Naive thymus-derived CD8-positive, alpha-beta T cell (primary cell): ENCODE measurements at regions not wholly inside any gene's neighbourhood (a gene's known extent, or its start where the extent isn't known, plus 50 kb on each side); places are given as distances from the start of the nearest gene placed in this dataset.
A peak's percentile ranks its signal among the peaks of the same experiment; 100 is the strongest.

Source experiments
- ATAC-seq, 2 donors: fragments of 150-1000 bp; cut with Tn5 transposase in 1 of 2; sonication (Bioruptor Pico), chemical (Tn5 transposase) in 1 of 2; 1 replicate in 1 of 2; 2 replicates in 1 of 2; pipeline ENCODE4 v1.10.0; 2021; ENCODE audit warnings: mild to moderate bottlenecking in 2 of 2, moderate library complexity in 2 of 2
- POLR2A ChIA-PET: fragments of 350-600 bp; sonication (Branson Sonifier 250); formaldehyde crosslinking; loops from one replicate; lab custom pipeline; 2021; ENCODE audit warnings: antibody characterized with exemption; lab: Charles Lee
- DNase-seq, 10 donors: peaks; one replicate each; pipeline versions ENCODE4 v3.0.0 to v3.0.0-alpha.2; 2020 to 2022
- H3K27ac Mint-ChIP-seq, 10 donors: one replicate each; pipeline ENCODE4 v1.8.0; 2020 to 2022; ENCODE audit warnings: mild to moderate bottlenecking in 10 of 10, mixed read lengths in 10 of 10, moderate library complexity in 4 of 10, inconsistent platforms in 1 of 10
- H3K27me3 Mint-ChIP-seq, 5 donors: one replicate each; pipeline ENCODE4 v1.8.0; 2021 to 2022; ENCODE audit warnings: mixed read lengths in 5 of 5
- H3K36me3 Mint-ChIP-seq, 3 donors: one replicate each; pipeline ENCODE4 v1.8.0; 2020 to 2022; ENCODE audit warnings: mixed read lengths in 3 of 3, mild to moderate bottlenecking in 2 of 3, inconsistent platforms in 1 of 3
- H3K4me1 Mint-ChIP-seq, 4 donors: one replicate each; pipeline ENCODE4 v1.8.0; 2021 to 2022; ENCODE audit warnings: mixed read lengths in 4 of 4
- H3K4me3 Mint-ChIP-seq, 10 donors: one replicate each; pipeline ENCODE4 v1.8.0; 2020 to 2022; ENCODE audit warnings: mild to moderate bottlenecking in 10 of 10, mixed read lengths in 10 of 10, moderate library complexity in 6 of 10, inconsistent platforms in 1 of 10
- H3K9me3 Mint-ChIP-seq, 9 donors: one replicate each; pipeline ENCODE4 v1.8.0; 2020 to 2022; ENCODE audit warnings: mixed read lengths in 9 of 9, mild to moderate bottlenecking in 3 of 9, inconsistent platforms in 1 of 9, moderate library complexity in 1 of 9

GRCh38 chr9:7392148-7392547, 407.4 kb downstream of the DMAC1 start:
- no peaks in the 10 kb centered on the region for H3K4me1 Mint-ChIP-seq
- H3K36me3 Mint-ChIP-seq: no peaks in the 10 kb centered on the region
- DNase-seq: no peak
- no peak overlapping the region for H3K27ac Mint-ChIP-seq
- POLR2A ChIA-PET: no interaction called here
- ATAC-seq: no peak
- peaks cover 0 to 9% (median 3%) of the 10 kb centered on the region in 5 donors for H3K27me3 Mint-ChIP-seq
- no peaks in the 10 kb centered on the region for H3K9me3 Mint-ChIP-seq
- no peak overlapping the region for H3K4me3 Mint-ChIP-seq

- DNase-seq: no peak
These were observed 410.8 kb downstream of the DMAC1 start for GRCh38 chr9:7388755-7389154.

GRCh38 chr9:7387840-7388239, 411.7 kb downstream of the DMAC1 start:
- ATAC-seq (no peak), DNase-seq (no peak)
- Mint-ChIP-seq H3K27ac (no peak overlapping the region), H3K27me3 (peaks cover 0 to 10% (median 4%) of the 10 kb centered on the region in 5 donors), H3K9me3 (no peaks in the 10 kb centered on the region), H3K4me3 (no peak overlapping the region), H3K4me1 (no peaks in the 10 kb centered on the region), H3K36me3 (no peaks in the 10 kb centered on the region)
- POLR2A ChIA-PET: no interaction called here

More at GRCh38 chr9:7388755-7389154, 410.8 kb downstream of the DMAC1 start:
- Mint-ChIP-seq H3K4me1 (no peaks in the 10 kb centered on the region), H3K27me3 (peaks cover 0 to 10% (median 5%) of the 10 kb centered on the region in 5 donors), H3K36me3 (no peaks in the 10 kb centered on the region), H3K9me3 (no peaks in the 10 kb centered on the region), H3K27ac (no peak overlapping the region), H3K4me3 (no peak overlapping the region)
- POLR2A ChIA-PET: no interaction called here
- ATAC-seq: no peak

GRCh38 chr9:7382304-7382703, 417.3 kb downstream of the DMAC1 start:
- POLR2A ChIA-PET: no interaction called here
- no peaks in the 10 kb centered on the region for H3K9me3 Mint-ChIP-seq
- ATAC-seq: no peak
- no peaks in the 10 kb centered on the region for H3K4me1 Mint-ChIP-seq
- no peak overlapping the region for H3K4me3 Mint-ChIP-seq
- H3K36me3 Mint-ChIP-seq: no peaks in the 10 kb centered on the region
- DNase-seq: no peak
- no peak overlapping the region for H3K27ac Mint-ChIP-seq
- H3K27me3 Mint-ChIP-seq: peaks cover 0 to 18% (median 2%) of the 10 kb centered on the region in 5 donors

GRCh38 chr9:7377489-7377888, 422.1 kb downstream of the DMAC1 start:
- Mint-ChIP-seq H3K4me1 (no peaks in the 10 kb centered on the region), H3K27me3 (peaks cover 0 to 16% (median 2%) of the 10 kb centered on the region in 5 donors), H3K27ac (no peak overlapping the region), H3K36me3 (no peaks in the 10 kb centered on the region), H3K4me3 (no peak overlapping the region), H3K9me3 (no peaks in the 10 kb centered on the region)
- POLR2A ChIA-PET: no interaction called here
- DNase-seq (no peak), ATAC-seq (no peak)

- Mint-ChIP-seq H3K27ac (no peak overlapping the region), H3K36me3 (no peaks in the 10 kb centered on the region), H3K4me3 (no peak overlapping the region), H3K27me3 (peaks cover 0 to 16% (median 2%) of the 10 kb centered on the region in 5 donors), H3K9me3 (no peaks in the 10 kb centered on the region), H3K4me1 (no peaks in the 10 kb centered on the region)
- ATAC-seq (no peak), DNase-seq (no peak)
- POLR2A ChIA-PET: no interaction called here
These were observed 422.7 kb downstream of the DMAC1 start for GRCh38 chr9:7376833-7377232.

GRCh38 chr9:7376213-7376612, 423.4 kb downstream of the DMAC1 start:
- H3K27ac Mint-ChIP-seq: no peak overlapping the region
- no peak for DNase-seq
- H3K4me3 Mint-ChIP-seq: no peak overlapping the region
- no peaks in the 10 kb centered on the region for H3K4me1 Mint-ChIP-seq
- POLR2A ChIA-PET: no interaction called here
- ATAC-seq: no peak
- no peaks in the 10 kb centered on the region for H3K9me3 Mint-ChIP-seq
- H3K27me3 Mint-ChIP-seq: peaks cover 0 to 13% (median 2%) of the 10 kb centered on the region in 5 donors
- no peaks in the 10 kb centered on the region for H3K36me3 Mint-ChIP-seq

- H3K9me3 Mint-ChIP-seq: no peaks in the 10 kb centered on the region
- H3K27ac Mint-ChIP-seq: no peak overlapping the region
- H3K27me3 Mint-ChIP-seq: peaks cover 0 to 9% (median 2%) of the 10 kb centered on the region in 5 donors
- H3K36me3 Mint-ChIP-seq: no peaks in the 10 kb centered on the region
- DNase-seq (no peak), ATAC-seq (no peak)
- POLR2A ChIA-PET: no interaction called here
- no peak overlapping the region for H3K4me3 Mint-ChIP-seq
- no peaks in the 10 kb centered on the region for H3K4me1 Mint-ChIP-seq
These were observed 424.5 kb downstream of the DMAC1 start for GRCh38 chr9:7375013-7375511.

- Mint-ChIP-seq H3K4me1 (no peaks in the 10 kb centered on the region), H3K27me3 (peaks cover 0 to 3% (median 0%) of the 10 kb centered on the region in 5 donors), H3K4me3 (no peak overlapping the region), H3K36me3 (no peaks in the 10 kb centered on the region), H3K27ac (peak overlapping the region in 1 of 10 donors; percentile 4), H3K9me3 (no peaks in the 10 kb centered on the region)
- POLR2A ChIA-PET: no interaction called here
- no peak for DNase-seq
- ATAC-seq: no peak
These were observed 428.6 kb downstream of the DMAC1 start for GRCh38 chr9:7370988-7371387.

GRCh38 chr9:7370381-7370780, 429.2 kb downstream of the DMAC1 start:
- no peak for DNase-seq
- H3K36me3 Mint-ChIP-seq: no peaks in the 10 kb centered on the region
- ATAC-seq: no peak
- POLR2A ChIA-PET: no interaction called here
- no peak overlapping the region for H3K27ac Mint-ChIP-seq
- H3K4me3 Mint-ChIP-seq: no peak overlapping the region
- no peaks in the 10 kb centered on the region for H3K27me3 Mint-ChIP-seq
- no peaks in the 10 kb centered on the region for H3K4me1 Mint-ChIP-seq
- H3K9me3 Mint-ChIP-seq: no peaks in the 10 kb centered on the region

GRCh38 chr9:7369384-7369821, 430.2 kb downstream of the DMAC1 start:
- Mint-ChIP-seq H3K4me3 (no peak overlapping the region), H3K4me1 (no peaks in the 10 kb centered on the region), H3K9me3 (no peaks in the 10 kb centered on the region), H3K36me3 (no peaks in the 10 kb centered on the region), H3K27me3 (no peaks in the 10 kb centered on the region), H3K27ac (no peak overlapping the region)
- POLR2A ChIA-PET: no interaction called here
- no peak for ATAC-seq
- DNase-seq: no peak

- H3K27me3 Mint-ChIP-seq: no peaks in the 10 kb centered on the region
- POLR2A ChIA-PET: no interaction called here
- H3K4me3 Mint-ChIP-seq: no peak overlapping the region
- H3K36me3 Mint-ChIP-seq: no peaks in the 10 kb centered on the region
- no peak overlapping the region for H3K27ac Mint-ChIP-seq
- H3K9me3 Mint-ChIP-seq: no peaks in the 10 kb centered on the region
- DNase-seq (no peak), ATAC-seq (no peak)
- no peaks in the 10 kb centered on the region for H3K4me1 Mint-ChIP-seq
These were observed 430.9 kb downstream of the DMAC1 start for GRCh38 chr9:7368410-7369292.

- POLR2A ChIA-PET: no interaction called here
- Mint-ChIP-seq H3K36me3 (no peaks in the 10 kb centered on the region), H3K4me1 (no peaks in the 10 kb centered on the region), H3K4me3 (no peak overlapping the region), H3K9me3 (no peaks in the 10 kb centered on the region), H3K27ac (no peak overlapping the region), H3K27me3 (no peaks in the 10 kb centered on the region)
- DNase-seq: no peak
- ATAC-seq: no peak
These were observed 431.9 kb downstream of the DMAC1 start for GRCh38 chr9:7367726-7368125.
